A673 (cell line): ENCODE measurements at regions not wholly inside any gene's neighbourhood (a gene's known extent, or its start where the extent isn't known, plus 50 kb on each side); places are given as distances from the start of the nearest gene placed in this dataset.

Source experiments
- BruUV-seq: library from RNA; stranded (reverse); fragments of 400-500 nt; replicated peaks from 2 replicates; lab custom pipeline; 2021; lab: Mats Ljungman, UMichigan
- CTCF ChIA-PET: fragments of 300-600 bp; sonication (Branson Sonifier 250); formaldehyde crosslinking; loops from one replicate; lab custom pipeline; 2022; ENCODE audit warnings: antibody characterized with exemption; lab: Charles Lee
- POLR2A ChIA-PET: fragments of 300-600 bp; sonication (Branson Sonifier 250); formaldehyde crosslinking; loops from one replicate; lab custom pipeline; 2022; ENCODE audit warnings: antibody characterized with exemption; ENCODE audit not compliant: low non-redundant PET; lab: Charles Lee
- DNase-seq: peaks from one replicate; pipeline ENCODE4 v3.0.0-alpha.2; 2015; ENCODE audit warnings: low spot score
- H3K27ac ChIP-seq: fragments of 200-600 bp; sonication (generic); 2 replicates; pipeline ENCODE4 v1.5.1; 2016; ENCODE audit warnings: mixed run types, low read depth, mild to moderate bottlenecking, mixed read lengths, antibody characterized with exemption, low read length; ENCODE audit not compliant: poor library complexity, severe bottlenecking
- H3K27me3 ChIP-seq: fragments of 200-600 bp; sonication (generic); replicated peaks from 2 replicates; pipeline ENCODE4 v1.6.1; 2017; ENCODE audit warnings: mixed run types, low read depth, mild to moderate bottlenecking, mixed read lengths, antibody characterized with exemption, low read length; ENCODE audit not compliant: insufficient read depth, poor library complexity
- H3K36me3 ChIP-seq: fragments of 200-600 bp; sonication (generic); 2 replicates; pipeline ENCODE4 v1.6.1; 2016; ENCODE audit warnings: mixed run types, mild to moderate bottlenecking, mixed read lengths, antibody characterized with exemption, low read length; ENCODE audit not compliant: insufficient read depth, poor library complexity, severe bottlenecking
- H3K4me1 ChIP-seq: fragments of 200-600 bp; sonication (generic); 2 replicates; pipeline ENCODE4 v1.6.1; 2017; ENCODE audit warnings: mixed run types, mild to moderate bottlenecking, mixed read lengths, antibody characterized with exemption, low read length; ENCODE audit not compliant: insufficient read depth, poor library complexity, severe bottlenecking
- H3K4me3 ChIP-seq: fragments of 200-600 bp; sonication (generic); 2 replicates; pipeline ENCODE4 v1.5.1; 2016; ENCODE audit warnings: low read depth, mixed run types, mild to moderate bottlenecking, mixed read lengths, low read length; ENCODE audit not compliant: poor library complexity, severe bottlenecking
- H3K9me3 ChIP-seq: fragments of 200-600 bp; sonication (generic); 2 replicates; pipeline ENCODE4 v1.6.1; 2016; ENCODE audit warnings: mixed run types, low read depth, mild to moderate bottlenecking, mixed read lengths, antibody characterized with exemption, low read length; ENCODE audit not compliant: poor library complexity, severe bottlenecking
- CTCF ChIP-seq: fragments of 300-800, 200-600 bp; sonication (generic); conservative IDR thresholded peaks from 2 replicates; pipeline ENCODE4 v1.5.1; 2017; ENCODE audit warnings: low read depth, mild to moderate bottlenecking, antibody characterized with exemption, low read length, moderate library complexity, mixed read lengths
- EZH2 ChIP-seq: fragments of 200-600 bp; sonication (generic); IDR thresholded peaks from 2 replicates; pipeline ENCODE4 v1.6.1; 2017; ENCODE audit warnings: borderline replicate concordance, low read depth, mild to moderate bottlenecking, mixed read lengths, antibody characterized with exemption, low read length; ENCODE audit not compliant: poor library complexity, severe bottlenecking
- intact Hi-C: fragments of 100-400 bp; cut with micrococcal nuclease; formaldehyde crosslinking; loops from one replicate; pipeline ENCODE4 v1.10.0; 2022; ENCODE audit not compliant: unreplicated experiment

GRCh38 chr3:35383719-35384555, 255.4 kb upstream of the ARPP21 start:
- CTCF ChIA-PET: no interaction called here
- Histone ChIP-seq H3K4me3 (no peak overlapping the region), H3K9me3 (no peaks in the 10 kb centered on the region), H3K27me3 (no peaks in the 10 kb centered on the region), H3K27ac (no peak overlapping the region), H3K36me3 (no peaks in the 10 kb centered on the region), H3K4me1 (peaks cover 6% of the 10 kb centered on the region)
- intact Hi-C loops: no loop called here
- peak; percentile 26 for DNase-seq
- POLR2A ChIA-PET: no interaction called here
- no TSS peak for BruUV-seq
- TF ChIP-seq CTCF (no peak), EZH2 (no peak)

- no peak for DNase-seq
- Histone ChIP-seq H3K4me1 (peaks cover 6% of the 10 kb centered on the region), H3K27me3 (no peaks in the 10 kb centered on the region), H3K4me3 (no peak overlapping the region), H3K27ac (no peak overlapping the region), H3K9me3 (no peaks in the 10 kb centered on the region), H3K36me3 (no peaks in the 10 kb centered on the region)
- ChIA-PET CTCF (no interaction called here), POLR2A (no interaction called here)
- intact Hi-C loops: no loop called here
- TF ChIP-seq EZH2 (no peak), CTCF (no peak)
- BruUV-seq: no TSS peak
Measured at GRCh38 chr3:35385271-35385670, 254.1 kb upstream of the ARPP21 start.

DNA sequence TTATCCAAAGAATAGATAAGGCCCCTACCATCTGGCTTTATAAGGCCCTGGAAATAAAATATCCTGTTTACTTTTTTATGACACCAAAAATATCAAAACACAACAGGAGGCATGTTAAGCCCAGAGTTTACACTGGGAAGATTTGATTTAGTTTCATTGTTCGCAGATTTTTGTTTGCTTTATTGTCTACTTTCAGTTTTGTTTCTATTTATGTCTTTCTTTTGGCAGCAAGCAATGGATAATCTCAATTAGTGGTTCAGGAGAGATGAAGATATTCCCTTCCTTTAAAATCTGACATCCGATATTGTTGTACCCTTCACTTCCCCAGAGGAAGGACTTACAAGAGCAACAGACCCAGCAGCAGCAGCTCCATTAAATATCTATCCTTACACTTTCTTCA, 249.4 kb upstream of the ARPP21 start:
- H3K4me1 ChIP-seq: peaks cover 6% of the 10 kb centered on the region
- no peak for DNase-seq
- intact Hi-C loops: no loop called here
- no peak overlapping the region for H3K27ac ChIP-seq
- H3K36me3 ChIP-seq: no peaks in the 10 kb centered on the region
- H3K27me3 ChIP-seq: no peaks in the 10 kb centered on the region
- ChIA-PET CTCF (no interaction called here), POLR2A (interaction anchor here (0.6 kb wide), 1 partner anchor 519 kb away, joined by 6 read pairs; no protein-coding TSS in a partner anchor)
- no TSS peak for BruUV-seq
- H3K4me3 ChIP-seq: no peak overlapping the region
- peaks cover 16% of the 10 kb centered on the region for H3K9me3 ChIP-seq
- no peak for TF ChIP-seq CTCF
- no peak for TF ChIP-seq EZH2
